Endodermal cell (in vitro differentiated cells): ENCODE measurements at regions not wholly inside any gene's neighbourhood (a gene's known extent, or its start where the extent isn't known, plus 50 kb on each side); places are given as distances from the start of the nearest gene placed in this dataset.

Source experiments
- DNase-seq: peaks from one replicate; pipeline ENCODE4 v3.0.0-alpha.2; 2017
- H3K27ac ChIP-seq: 2 replicates; pipeline ENCODE4 v1.5.1; 2013; ENCODE audit warnings: mild to moderate bottlenecking, low read depth, low read length, moderate library complexity
- H3K27me3 ChIP-seq: 2 replicates; pipeline ENCODE4 v1.6.1; 2013; ENCODE audit warnings: mild to moderate bottlenecking, low read length, moderate library complexity; ENCODE audit not compliant: insufficient read depth, control insufficient read depth, poor library complexity, severe bottlenecking
- H3K36me3 ChIP-seq: 2 replicates; pipeline ENCODE4 v1.7.0; 2013; ENCODE audit warnings: mild to moderate bottlenecking, low read length, moderate library complexity; ENCODE audit not compliant: control insufficient read depth, insufficient read depth
- H3K4me1 ChIP-seq: one replicate; pipeline ENCODE4 v1.7.0; 2013; ENCODE audit warnings: low read length; ENCODE audit not compliant: control insufficient read depth, insufficient read depth
- H3K4me3 ChIP-seq: 2 replicates; pipeline ENCODE4 v1.5.1; 2013; ENCODE audit warnings: mild to moderate bottlenecking, low read length, moderate library complexity
- H3K9ac ChIP-seq: 2 replicates; pipeline ENCODE4 v1.6.1; 2013; ENCODE audit warnings: mild to moderate bottlenecking, low read length, moderate library complexity; ENCODE audit not compliant: poor library complexity, severe bottlenecking; ENCODE audit errors: extremely low read depth
- H3K9me3 ChIP-seq: 2 replicates; pipeline ENCODE4 v1.6.1; 2013; ENCODE audit warnings: mild to moderate bottlenecking, low read length, moderate library complexity; ENCODE audit not compliant: control insufficient read depth
- H3K27ac Mint-ChIP-seq: 2 replicates; pipeline ENCODE4 v1.8.0; 2020; ENCODE audit warnings: mixed read lengths
- H3K27me3 Mint-ChIP-seq: 2 replicates; pipeline ENCODE4 v1.8.0; 2021; ENCODE audit warnings: mild to moderate bottlenecking, mixed read lengths; ENCODE audit not compliant: insufficient read depth
- H3K36me3 Mint-ChIP-seq: 2 replicates; pipeline ENCODE4 v1.8.0; 2020; ENCODE audit warnings: low read depth, mixed read lengths
- H3K4me1 Mint-ChIP-seq: 2 replicates; pipeline ENCODE4 v1.8.0; 2020; ENCODE audit warnings: mixed read lengths
- H3K4me3 Mint-ChIP-seq: 2 replicates; pipeline ENCODE4 v1.8.0; 2020; ENCODE audit warnings: mild to moderate bottlenecking, moderate library complexity, mixed read lengths
- H3K9me3 Mint-ChIP-seq: 2 replicates; pipeline ENCODE4 v1.8.0; 2020; ENCODE audit warnings: mild to moderate bottlenecking, mixed read lengths
- WGBS, 2 experiments: methylation state at CpG; one replicate each; pipeline versions ENCODE4 v1.1.5 to v1.1.7; 2013; ENCODE audit warnings: missing lambda C conversion rate in 2 of 2, mixed read lengths in 1 of 2; ENCODE audit not compliant: insufficient coverage in 1 of 2, insufficient read length in 1 of 2; 5-methylcytosine and 5-hydroxymethylcytosine counted together
- TF ChIP-seq, protein P1 (sequence below): fragments of 200-600 bp; sonication (generic); conservative IDR thresholded peaks from 2 replicates; pipeline ENCODE4 v1.5.0; 2021; ENCODE audit warnings: antibody characterized with exemption, mild to moderate bottlenecking

DNA sequence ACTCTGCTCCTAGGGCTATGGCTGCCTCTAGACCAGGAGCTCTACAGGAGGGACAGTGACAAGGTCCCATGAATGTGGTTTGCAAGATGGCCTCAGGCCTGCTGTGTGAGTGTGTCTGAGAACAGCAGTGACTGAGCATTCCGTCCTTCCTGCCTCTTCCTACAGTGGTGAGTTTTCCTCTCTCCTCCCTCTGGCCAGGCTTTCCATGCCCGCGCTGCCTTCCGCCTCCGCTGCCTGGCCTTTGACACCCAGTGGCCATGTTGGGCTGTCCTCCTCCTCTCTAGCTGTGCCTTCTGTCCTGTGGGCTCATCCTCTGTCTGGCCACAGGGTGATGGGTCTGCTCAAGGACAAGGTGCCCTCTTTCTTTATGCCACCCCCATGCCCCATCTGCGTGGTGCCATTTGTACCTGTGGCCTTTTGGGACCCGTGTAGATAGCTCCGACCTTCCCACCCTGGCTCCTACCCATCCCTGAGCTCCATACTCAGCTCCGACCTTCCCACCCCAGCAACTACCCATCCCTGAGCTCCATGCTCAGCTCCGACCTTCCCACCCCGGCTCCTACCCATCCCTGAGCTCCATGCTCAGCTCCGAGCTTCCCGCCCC lies 970.4 kb downstream of the BRD1 start:
- Mint-ChIP-seq H3K27ac (no peak overlapping the region), H3K36me3 (no peaks in the 10 kb centered on the region), H3K9me3 (no peaks in the 10 kb centered on the region), H3K4me3 (no peak overlapping the region), H3K4me1 (no peaks in the 10 kb centered on the region), H3K27me3 (peaks cover 10% of the 10 kb centered on the region)
- no peak for DNase-seq
- no peak overlapping the region for H3K27ac ChIP-seq
- no peaks in the 10 kb centered on the region for H3K9me3 ChIP-seq
- H3K4me1 ChIP-seq: no peaks in the 10 kb centered on the region
- H3K4me3 ChIP-seq: no peak overlapping the region
- TF ChIP-seq, protein P1, sequence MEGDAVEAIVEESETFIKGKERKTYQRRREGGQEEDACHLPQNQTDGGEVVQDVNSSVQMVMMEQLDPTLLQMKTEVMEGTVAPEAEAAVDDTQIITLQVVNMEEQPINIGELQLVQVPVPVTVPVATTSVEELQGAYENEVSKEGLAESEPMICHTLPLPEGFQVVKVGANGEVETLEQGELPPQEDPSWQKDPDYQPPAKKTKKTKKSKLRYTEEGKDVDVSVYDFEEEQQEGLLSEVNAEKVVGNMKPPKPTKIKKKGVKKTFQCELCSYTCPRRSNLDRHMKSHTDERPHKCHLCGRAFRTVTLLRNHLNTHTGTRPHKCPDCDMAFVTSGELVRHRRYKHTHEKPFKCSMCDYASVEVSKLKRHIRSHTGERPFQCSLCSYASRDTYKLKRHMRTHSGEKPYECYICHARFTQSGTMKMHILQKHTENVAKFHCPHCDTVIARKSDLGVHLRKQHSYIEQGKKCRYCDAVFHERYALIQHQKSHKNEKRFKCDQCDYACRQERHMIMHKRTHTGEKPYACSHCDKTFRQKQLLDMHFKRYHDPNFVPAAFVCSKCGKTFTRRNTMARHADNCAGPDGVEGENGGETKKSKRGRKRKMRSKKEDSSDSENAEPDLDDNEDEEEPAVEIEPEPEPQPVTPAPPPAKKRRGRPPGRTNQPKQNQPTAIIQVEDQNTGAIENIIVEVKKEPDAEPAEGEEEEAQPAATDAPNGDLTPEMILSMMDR: no peak
- H3K27me3 ChIP-seq: no peaks in the 10 kb centered on the region
- H3K9ac ChIP-seq: no peak overlapping the region
- no peaks in the 10 kb centered on the region for H3K36me3 ChIP-seq
- 91 to 93% methylated on average over 7 to 13 of the region's 13 CpGs for WGBS, 2 experiments

DNA sequence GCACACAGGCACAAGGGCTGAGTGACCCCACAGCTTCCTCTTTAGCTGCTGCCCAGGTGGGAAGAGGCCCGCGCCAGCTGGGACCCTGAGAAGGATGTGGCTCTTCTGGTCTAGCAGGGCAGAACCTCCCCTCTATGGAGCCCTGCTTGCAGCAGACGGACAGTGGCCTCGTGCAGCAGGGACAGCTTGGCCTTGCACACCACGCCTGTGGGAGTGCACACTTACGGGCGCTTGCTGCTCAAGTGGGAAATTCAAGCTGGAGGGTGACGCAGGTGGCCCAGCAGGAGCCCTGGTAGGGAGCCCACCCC lies 971.4 kb downstream of the BRD1 start:
- Mint-ChIP-seq H3K4me3 (no peak overlapping the region), H3K27ac (no peak overlapping the region)
- WGBS, 2 experiments: 85 to 89% methylated on average over 7 to 8 of the region's 8 CpGs

DNA sequence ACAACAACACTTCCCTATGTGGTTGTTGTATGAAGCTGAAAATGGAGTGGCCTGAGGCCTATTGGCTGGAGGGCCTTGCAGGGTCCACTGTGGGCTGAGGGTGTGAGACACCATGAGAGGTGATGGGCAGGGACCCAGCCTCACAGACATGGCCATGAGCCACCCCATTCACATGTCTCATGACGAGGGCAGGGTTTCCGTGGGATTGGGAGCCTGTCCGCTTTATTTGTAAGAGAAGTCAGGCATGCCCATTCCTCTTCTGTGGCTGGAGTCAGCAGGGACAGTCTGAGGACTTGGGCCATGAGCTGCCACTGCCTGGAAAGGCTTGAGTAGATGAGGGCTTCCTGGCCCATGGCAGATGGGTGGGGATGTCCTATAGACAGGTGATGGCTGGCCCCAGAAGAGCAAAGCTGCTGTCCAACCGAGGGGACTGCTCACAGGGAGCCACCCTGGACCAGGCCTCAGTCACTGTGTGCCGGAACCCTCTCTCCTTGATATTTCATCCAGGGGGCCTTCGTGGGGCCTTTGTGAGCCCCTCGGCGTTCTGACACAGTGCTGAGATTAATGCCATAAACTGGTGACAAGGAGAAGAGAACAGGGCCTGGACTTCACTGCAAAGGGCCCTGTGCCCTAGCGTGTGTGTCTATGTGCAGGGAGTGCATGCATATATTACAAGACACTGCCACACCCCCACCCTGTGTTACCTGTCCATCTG lies 971.9 kb downstream of the BRD1 start:
- no peak overlapping the region for H3K27ac Mint-ChIP-seq
- H3K4me3 Mint-ChIP-seq: no peak overlapping the region
- TF ChIP-seq, protein P1: no peak
- H3K4me1 ChIP-seq: no peaks in the 10 kb centered on the region
- H3K9ac ChIP-seq: no peak overlapping the region
- no peaks in the 10 kb centered on the region for H3K9me3 Mint-ChIP-seq
- H3K27me3 ChIP-seq: no peaks in the 10 kb centered on the region
- H3K4me3 ChIP-seq: no peak overlapping the region
- WGBS, 2 experiments: 93 to 96% methylated on average over 7 to 9 of the region's 9 CpGs
- H3K4me1 Mint-ChIP-seq: no peaks in the 10 kb centered on the region
- DNase-seq: no peak
- peaks cover 14% of the 10 kb centered on the region for H3K27me3 Mint-ChIP-seq
- no peaks in the 10 kb centered on the region for H3K36me3 ChIP-seq
- no peak overlapping the region for H3K27ac ChIP-seq
- no peaks in the 10 kb centered on the region for H3K36me3 Mint-ChIP-seq
- H3K9me3 ChIP-seq: no peaks in the 10 kb centered on the region

More for the DNA sequence above, 971.4 kb downstream of the BRD1 start:
- Histone ChIP-seq H3K4me1 (no peaks in the 10 kb centered on the region), H3K36me3 (no peaks in the 10 kb centered on the region), H3K4me3 (no peak overlapping the region), H3K27me3 (no peaks in the 10 kb centered on the region), H3K27ac (no peak overlapping the region), H3K9me3 (no peaks in the 10 kb centered on the region), H3K9ac (no peak overlapping the region)
- H3K27me3 Mint-ChIP-seq: peaks cover 14% of the 10 kb centered on the region
- no peaks in the 10 kb centered on the region for H3K9me3 Mint-ChIP-seq
- no peaks in the 10 kb centered on the region for H3K4me1 Mint-ChIP-seq
- no peak for DNase-seq
- TF ChIP-seq, protein P1: no peak
- no peaks in the 10 kb centered on the region for H3K36me3 Mint-ChIP-seq
